ENCODE measurements at regions not wholly inside any gene's neighbourhood (a gene's known extent, or its start where the extent isn't known, plus 50 kb on each side); places are given as distances from the start of the nearest gene placed in this dataset.

DNA sequence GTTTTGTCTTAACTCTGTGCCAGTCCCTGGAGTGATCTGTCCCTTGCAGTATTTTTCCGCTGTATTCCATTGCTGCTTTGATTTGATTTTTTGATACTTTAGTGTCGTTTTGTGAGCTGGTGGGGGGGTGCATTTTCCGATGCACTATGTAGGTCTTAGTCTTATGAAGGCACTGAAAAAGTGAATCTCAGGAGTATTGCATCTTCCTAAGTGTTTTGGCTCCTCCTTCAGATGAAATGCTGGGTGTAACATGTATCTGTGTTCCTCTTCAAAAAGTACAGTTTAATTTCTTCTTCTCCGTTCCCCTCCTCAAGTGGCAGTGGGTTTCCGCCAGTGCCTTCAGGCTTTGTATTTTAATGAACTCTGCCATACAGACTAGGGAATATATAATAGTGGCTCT lies 580.7 kb upstream of the GJE1 start:
- no peak overlapping the region for H3K27ac Mint-ChIP-seq
- no peaks in the 10 kb centered on the region for H3K36me3 Mint-ChIP-seq (ENCODE audit: low read depth)
- peaks cover 9% of the 10 kb centered on the region for H3K9me3 Mint-ChIP-seq
- intact Hi-C loops (cut with micrococcal nuclease) = no loop called here
- no peaks in the 10 kb centered on the region for H3K27me3 Mint-ChIP-seq (ENCODE audit: insufficient read depth)
- no peak for DNase-seq (ENCODE audit: low spot score)
- H3K4me1 Mint-ChIP-seq (ENCODE audit: low read depth) = no peaks in the 10 kb centered on the region
- H3K4me3 Mint-ChIP-seq = no peak overlapping the region

DNA sequence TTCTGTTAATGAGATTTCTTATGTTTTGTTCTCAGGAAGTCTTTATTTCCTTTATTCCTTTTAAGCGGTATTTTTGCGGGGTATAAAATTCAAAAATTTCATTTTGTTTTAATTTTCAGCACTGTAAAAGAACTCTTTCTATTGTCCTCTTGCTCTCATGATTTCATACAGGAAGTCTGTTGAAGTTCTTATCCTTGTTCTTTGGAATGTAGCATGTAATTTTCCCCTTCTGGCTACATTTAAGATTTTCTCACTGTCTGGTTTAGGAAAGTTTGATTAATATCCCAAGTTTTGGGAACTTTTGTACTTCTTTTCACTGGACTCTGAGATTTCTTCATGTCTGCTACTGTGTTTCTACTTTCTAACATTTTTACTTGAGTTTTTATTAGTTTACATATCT lies 581.4 kb upstream of the GJE1 start:
- Mint-ChIP-seq H3K27me3 (ENCODE audit: insufficient read depth) (peaks cover 3% of the 10 kb centered on the region), H3K4me1 (ENCODE audit: low read depth) (no peaks in the 10 kb centered on the region), H3K27ac (no peak overlapping the region), H3K9me3 (peaks cover 9% of the 10 kb centered on the region), H3K4me3 (no peak overlapping the region), H3K36me3 (ENCODE audit: low read depth) (no peaks in the 10 kb centered on the region)
- intact Hi-C loops (cut with micrococcal nuclease) = no loop called here
- no peak for DNase-seq (ENCODE audit: low spot score)

DNA sequence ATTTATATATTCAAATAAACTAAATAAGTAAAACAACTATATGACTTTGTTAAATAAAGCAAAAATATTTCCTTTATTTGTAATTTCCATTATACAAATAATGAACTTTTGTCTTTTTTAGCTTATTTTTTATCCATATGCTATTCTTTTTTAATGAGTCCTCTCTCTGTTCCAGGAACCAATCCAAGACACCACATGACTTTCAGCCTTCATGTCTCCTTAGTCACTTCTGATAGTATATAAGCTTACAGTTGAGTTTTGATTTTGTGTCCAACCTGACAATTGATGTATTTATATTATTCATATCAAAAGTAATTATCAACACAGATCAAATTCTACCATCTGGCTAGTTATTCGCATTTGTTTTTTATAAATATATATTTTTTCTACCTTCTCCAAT lies 582.3 kb upstream of the GJE1 start:
- no peak overlapping the region for H3K4me3 Mint-ChIP-seq
- H3K9me3 Mint-ChIP-seq = peaks cover 9% of the 10 kb centered on the region
- DNase-seq (ENCODE audit: low spot score) = no peak
- H3K27me3 Mint-ChIP-seq (ENCODE audit: insufficient read depth) = peaks cover 3% of the 10 kb centered on the region
- no peak overlapping the region for H3K27ac Mint-ChIP-seq
- no peaks in the 10 kb centered on the region for H3K4me1 Mint-ChIP-seq (ENCODE audit: low read depth)
- H3K36me3 Mint-ChIP-seq (ENCODE audit: low read depth) = no peaks in the 10 kb centered on the region
- intact Hi-C loops (cut with micrococcal nuclease) = no loop called here

DNA sequence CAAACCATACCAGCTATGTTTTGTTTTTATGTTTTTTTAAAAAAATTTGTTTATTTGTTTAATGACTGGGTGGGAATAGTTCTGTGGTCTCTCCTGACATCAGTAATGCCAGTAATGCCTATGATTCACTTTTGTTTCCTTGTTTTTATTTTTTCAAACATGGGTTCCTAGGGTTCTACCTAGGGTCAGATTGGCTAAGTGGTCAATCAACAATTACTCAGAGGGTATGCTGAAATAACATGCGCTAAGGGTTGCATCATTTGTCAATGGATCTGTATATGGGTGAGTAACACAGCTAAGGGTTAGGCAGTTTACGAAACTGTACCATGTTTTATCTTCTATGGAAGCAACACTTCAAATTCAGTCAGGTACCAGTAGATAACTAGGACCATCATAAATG lies 583.8 kb upstream of the GJE1 start:
- Mint-ChIP-seq H3K27me3 (ENCODE audit: insufficient read depth) (peaks cover 3% of the 10 kb centered on the region), H3K4me3 (no peak overlapping the region), H3K9me3 (peaks cover 9% of the 10 kb centered on the region), H3K27ac (no peak overlapping the region), H3K4me1 (ENCODE audit: low read depth) (no peaks in the 10 kb centered on the region), H3K36me3 (ENCODE audit: low read depth) (no peaks in the 10 kb centered on the region)
- DNase-seq (ENCODE audit: low spot score) = no peak
- intact Hi-C loops (cut with micrococcal nuclease) = no loop called here

DNA sequence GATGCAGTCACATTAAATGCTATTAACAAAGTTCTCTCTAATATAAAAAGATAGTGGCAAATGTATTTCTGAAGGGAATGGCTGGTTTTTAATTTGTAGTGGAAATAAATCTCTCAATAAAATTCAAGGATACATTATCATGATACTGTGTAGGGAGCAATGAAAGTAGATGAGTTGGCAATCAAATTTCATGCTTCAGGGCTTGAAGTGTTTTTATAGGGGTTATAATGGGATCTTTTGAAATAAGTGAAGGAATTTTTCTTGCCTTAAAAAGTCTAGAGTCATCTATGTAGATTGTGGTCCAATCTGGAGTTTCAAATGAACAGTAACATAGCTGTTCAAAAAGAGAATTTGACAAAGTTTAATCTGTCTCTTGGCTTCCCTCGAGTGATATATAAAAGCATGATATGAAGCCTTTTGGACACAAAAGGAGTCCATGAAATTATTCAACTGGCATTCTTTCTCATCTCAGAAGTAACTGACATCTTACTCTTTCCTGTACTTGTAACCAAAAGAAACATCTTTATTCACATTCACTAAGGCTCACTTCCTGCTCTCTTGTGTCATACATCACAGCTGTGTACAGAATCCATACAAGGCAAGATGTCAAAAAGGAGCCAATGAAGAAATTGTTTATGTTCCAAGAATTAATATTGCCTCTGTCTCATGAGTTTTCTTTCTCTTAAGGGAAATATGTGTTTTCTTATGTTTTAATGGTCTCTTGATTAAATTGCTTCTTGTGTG lies 591.0 kb upstream of the GJE1 start:
- H3K36me3 Mint-ChIP-seq (ENCODE audit: low read depth) = no peaks in the 10 kb centered on the region
- H3K27me3 Mint-ChIP-seq (ENCODE audit: insufficient read depth) = peaks cover under 1% of the 10 kb centered on the region
- peaks cover 6% of the 10 kb centered on the region for H3K4me1 Mint-ChIP-seq (ENCODE audit: low read depth)
- DNase-seq (ENCODE audit: low spot score) = no peak
- H3K9me3 Mint-ChIP-seq = no peaks in the 10 kb centered on the region
- intact Hi-C loops (cut with micrococcal nuclease) = loop anchor here (5.0 kb wide), 1 partner anchor 144 kb away; no protein-coding TSS in a partner anchor
- H3K4me3 Mint-ChIP-seq = no peak overlapping the region
- H3K27ac Mint-ChIP-seq = no peak overlapping the region

DNA sequence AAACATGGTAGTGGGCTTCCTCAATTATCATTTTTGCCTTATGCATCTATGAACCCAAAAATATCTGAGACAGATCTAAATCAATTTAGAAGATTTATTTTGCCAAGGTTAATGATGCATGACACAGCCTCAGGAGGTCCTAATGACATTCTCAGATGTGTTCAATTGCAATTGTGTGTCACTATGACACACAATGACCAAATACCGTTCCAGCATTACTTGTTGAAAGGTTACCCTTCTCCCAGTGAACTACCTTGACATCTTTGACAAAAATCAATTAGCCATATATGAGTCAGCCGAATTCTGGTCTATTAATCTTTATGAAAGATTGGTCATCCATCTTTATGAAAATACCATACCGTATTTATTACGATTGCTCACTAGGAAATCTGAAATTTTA lies 592.5 kb upstream of the GJE1 start:
- no peaks in the 10 kb centered on the region for H3K27me3 Mint-ChIP-seq (ENCODE audit: insufficient read depth)
- H3K36me3 Mint-ChIP-seq (ENCODE audit: low read depth) = no peaks in the 10 kb centered on the region
- intact Hi-C loops (cut with micrococcal nuclease) = loop anchor here (5.0 kb wide), 1 partner anchor 143 kb away; no protein-coding TSS in a partner anchor
- no peak overlapping the region for H3K4me3 Mint-ChIP-seq
- H3K4me1 Mint-ChIP-seq (ENCODE audit: low read depth) = peaks cover 6% of the 10 kb centered on the region
- no peaks in the 10 kb centered on the region for H3K9me3 Mint-ChIP-seq
- H3K27ac Mint-ChIP-seq = no peak overlapping the region
- DNase-seq (ENCODE audit: low spot score) = no peak

DNA sequence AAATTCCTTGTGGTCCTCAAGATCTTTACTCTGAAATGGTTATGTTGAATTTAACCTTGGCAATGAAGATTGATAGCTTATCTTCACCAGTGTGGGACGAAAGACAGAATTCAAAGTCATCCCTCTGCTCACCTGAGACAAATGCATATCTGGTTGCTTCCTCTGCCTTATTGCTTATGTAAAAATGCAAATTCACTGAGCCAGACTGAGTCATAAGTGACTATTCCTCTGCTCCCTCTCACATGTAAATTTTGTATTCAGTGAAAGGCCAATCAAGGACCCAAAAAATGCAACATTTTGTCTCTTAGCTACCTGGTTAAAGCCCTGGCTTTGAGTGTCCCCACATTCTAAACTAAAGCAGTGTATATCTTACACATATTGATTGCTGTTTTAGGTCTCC lies 593.1 kb upstream of the GJE1 start:
- Mint-ChIP-seq H3K27ac (no peak overlapping the region), H3K4me3 (no peak overlapping the region), H3K27me3 (ENCODE audit: insufficient read depth) (no peaks in the 10 kb centered on the region), H3K36me3 (ENCODE audit: low read depth) (no peaks in the 10 kb centered on the region), H3K9me3 (no peaks in the 10 kb centered on the region), H3K4me1 (ENCODE audit: low read depth) (peaks cover 6% of the 10 kb centered on the region)
- intact Hi-C loops (cut with micrococcal nuclease) = loop anchor here (5.0 kb wide), 1 partner anchor 142 kb away; no protein-coding TSS in a partner anchor
- DNase-seq (ENCODE audit: low spot score) = no peak

DNA sequence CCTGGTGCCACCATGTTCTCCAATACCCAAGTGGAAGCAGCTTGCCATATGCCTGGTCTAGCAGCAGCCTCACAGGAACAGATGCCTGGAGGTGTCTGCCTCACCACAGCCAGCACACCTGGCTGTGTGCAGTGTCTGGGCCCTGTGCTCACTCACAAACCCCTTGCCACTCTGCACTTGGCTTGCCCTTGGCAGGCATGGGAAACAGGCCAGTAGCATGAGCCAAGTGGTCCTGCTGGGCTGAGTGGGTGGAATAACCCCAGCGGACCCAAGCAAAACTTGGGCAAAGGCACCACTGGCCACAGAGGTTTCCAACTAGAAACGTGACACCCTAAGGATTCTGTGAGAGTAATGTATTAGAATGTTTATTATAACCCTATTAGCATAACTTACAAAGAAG lies 600.5 kb upstream of the GJE1 start:
- no peak overlapping the region for H3K27ac Mint-ChIP-seq
- H3K27me3 Mint-ChIP-seq (ENCODE audit: insufficient read depth) = peaks cover 2% of the 10 kb centered on the region
- DNase-seq (ENCODE audit: low spot score) = no peak

DNA sequence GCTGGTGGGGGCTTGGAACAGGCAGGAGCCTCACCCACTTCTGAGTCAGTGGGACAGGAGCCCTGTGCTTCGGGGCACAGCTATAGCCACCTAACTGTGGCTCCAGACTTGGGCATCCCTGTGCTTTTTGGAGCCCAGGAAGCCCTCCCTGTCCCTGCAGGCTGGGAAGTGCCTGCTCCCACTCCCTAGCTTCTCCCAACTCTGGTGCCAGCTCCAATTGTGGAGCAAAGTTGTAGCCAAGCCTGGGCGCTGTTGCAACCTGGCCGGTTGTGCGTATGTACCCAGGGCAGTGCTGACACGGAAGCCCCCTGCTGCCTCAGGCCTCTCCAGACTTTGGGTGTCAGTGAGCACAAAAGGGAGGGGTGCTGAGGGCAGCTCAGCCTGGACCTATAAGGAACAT lies 601.7 kb upstream of the GJE1 start:
- no peak for DNase-seq (ENCODE audit: low spot score)
- intact Hi-C loops (cut with micrococcal nuclease) = no loop called here
- Mint-ChIP-seq H3K36me3 (ENCODE audit: low read depth) (no peaks in the 10 kb centered on the region), H3K27ac (no peak overlapping the region), H3K4me1 (ENCODE audit: low read depth) (no peaks in the 10 kb centered on the region), H3K9me3 (no peaks in the 10 kb centered on the region), H3K27me3 (ENCODE audit: insufficient read depth) (peaks cover 4% of the 10 kb centered on the region), H3K4me3 (no peak overlapping the region)

More for the DNA sequence above, 600.5 kb upstream of the GJE1 start:
- H3K4me3 Mint-ChIP-seq = no peak overlapping the region
- no peaks in the 10 kb centered on the region for H3K9me3 Mint-ChIP-seq
- H3K4me1 Mint-ChIP-seq (ENCODE audit: low read depth) = no peaks in the 10 kb centered on the region
- intact Hi-C loops (cut with micrococcal nuclease) = no loop called here
- H3K36me3 Mint-ChIP-seq (ENCODE audit: low read depth) = no peaks in the 10 kb centered on the region

DNA sequence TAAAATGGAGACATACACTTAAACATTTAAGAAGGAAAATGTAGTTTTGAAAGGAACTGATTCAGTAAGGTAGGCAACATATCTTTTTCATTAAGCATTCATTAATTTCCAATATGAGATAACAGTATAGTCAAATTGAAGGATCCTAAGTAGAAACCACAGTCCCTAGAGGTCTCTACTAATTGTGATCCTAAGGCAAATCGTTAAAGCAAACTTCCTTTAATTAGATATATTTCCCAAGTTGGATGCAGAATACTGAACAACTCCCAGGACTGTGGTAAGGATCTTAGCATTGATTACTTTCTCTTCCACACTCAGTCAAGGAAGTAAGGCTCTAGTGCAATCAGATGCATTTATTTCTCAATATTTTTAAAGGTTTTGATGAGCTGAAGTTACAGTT lies 604.1 kb upstream of the GJE1 start:
- no peak overlapping the region for H3K4me3 Mint-ChIP-seq
- no peaks in the 10 kb centered on the region for H3K4me1 Mint-ChIP-seq (ENCODE audit: low read depth)
- no peak overlapping the region for H3K27ac Mint-ChIP-seq
- H3K9me3 Mint-ChIP-seq = no peaks in the 10 kb centered on the region
- no peak for DNase-seq (ENCODE audit: low spot score)
- H3K27me3 Mint-ChIP-seq (ENCODE audit: insufficient read depth) = peaks cover 5% of the 10 kb centered on the region
- intact Hi-C loops (cut with micrococcal nuclease) = no loop called here
- H3K36me3 Mint-ChIP-seq (ENCODE audit: low read depth) = no peaks in the 10 kb centered on the region

DNA sequence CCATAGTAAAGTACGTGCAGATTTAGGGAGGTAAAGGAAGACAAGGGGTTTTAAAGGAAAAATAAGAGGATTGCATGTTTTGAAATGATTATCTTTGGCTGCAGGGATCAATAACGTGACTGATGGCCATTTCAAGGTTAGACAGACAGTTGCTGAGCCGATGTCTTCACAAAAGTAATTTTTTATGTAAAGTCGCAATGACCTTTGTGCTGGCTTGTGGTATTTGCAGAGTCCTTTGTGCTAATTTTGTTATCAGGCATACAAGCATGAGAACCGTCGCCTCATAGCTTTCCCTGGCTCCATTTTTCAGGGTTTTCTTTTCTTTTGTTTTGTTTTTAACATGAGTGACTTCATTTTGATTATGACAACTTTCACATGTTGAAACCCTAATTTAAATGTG lies 605.7 kb upstream of the GJE1 start:
- Mint-ChIP-seq H3K4me3 (no peak overlapping the region), H3K4me1 (ENCODE audit: low read depth) (no peaks in the 10 kb centered on the region), H3K36me3 (ENCODE audit: low read depth) (no peaks in the 10 kb centered on the region), H3K27me3 (ENCODE audit: insufficient read depth) (peaks cover 7% of the 10 kb centered on the region), H3K9me3 (no peaks in the 10 kb centered on the region), H3K27ac (no peak overlapping the region)
- no peak for DNase-seq (ENCODE audit: low spot score)
- intact Hi-C loops (cut with micrococcal nuclease) = no loop called here

DNA sequence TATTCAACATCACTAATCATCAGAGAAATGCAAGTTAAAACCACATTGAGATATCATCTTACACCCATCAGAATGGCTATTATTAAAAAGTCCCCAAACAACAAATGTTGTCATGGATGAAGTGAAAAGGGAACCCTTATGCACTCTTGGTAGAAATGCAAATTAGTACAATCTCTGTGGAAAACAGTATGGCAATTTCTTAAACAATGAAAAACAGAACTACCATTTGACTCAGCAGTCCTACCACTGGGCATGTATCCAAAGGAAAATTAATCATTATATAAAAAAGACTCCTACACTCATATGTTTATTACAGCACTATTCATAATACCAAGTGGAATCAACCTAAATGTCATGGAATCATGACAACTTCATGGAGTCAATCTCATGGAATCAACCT lies 611.3 kb upstream of the GJE1 start:
- no peaks in the 10 kb centered on the region for H3K9me3 Mint-ChIP-seq
- DNase-seq (ENCODE audit: low spot score) = no peak
- intact Hi-C loops (cut with micrococcal nuclease) = no loop called here
- H3K4me1 Mint-ChIP-seq (ENCODE audit: low read depth) = no peaks in the 10 kb centered on the region
- no peak overlapping the region for H3K27ac Mint-ChIP-seq
- H3K4me3 Mint-ChIP-seq = no peak overlapping the region
- no peaks in the 10 kb centered on the region for H3K36me3 Mint-ChIP-seq (ENCODE audit: low read depth)
- H3K27me3 Mint-ChIP-seq (ENCODE audit: insufficient read depth) = peaks cover 7% of the 10 kb centered on the region

DNA sequence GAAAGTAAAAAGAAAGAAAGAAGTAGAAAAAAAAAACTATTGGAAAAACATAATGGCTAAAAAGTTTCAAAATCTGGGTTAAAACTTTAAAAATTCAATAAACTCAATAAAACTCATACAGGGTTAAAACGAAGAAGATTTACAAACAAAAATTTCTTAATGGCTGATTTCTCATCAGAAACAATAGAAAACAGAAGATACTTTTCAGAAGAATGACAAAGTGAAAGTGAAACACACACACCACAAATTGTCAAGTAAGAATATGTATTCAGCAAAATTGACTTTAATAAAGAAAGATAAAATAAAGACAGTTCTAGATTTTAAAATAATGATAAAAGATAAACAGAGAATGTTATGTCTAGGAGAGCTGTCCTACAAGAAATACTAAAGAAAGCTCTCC lies 618.9 kb upstream of the GJE1 start:
- intact Hi-C loops (cut with micrococcal nuclease) = loop anchor here (2.0 to 10.0 kb wide), 2 partner anchors 31 to 49 kb away; no protein-coding TSS in a partner anchor
- H3K36me3 Mint-ChIP-seq (ENCODE audit: low read depth) = no peaks in the 10 kb centered on the region
- H3K9me3 Mint-ChIP-seq = no peaks in the 10 kb centered on the region
- DNase-seq (ENCODE audit: low spot score) = no peak
- no peak overlapping the region for H3K27ac Mint-ChIP-seq
- no peak overlapping the region for H3K4me3 Mint-ChIP-seq
- H3K27me3 Mint-ChIP-seq (ENCODE audit: insufficient read depth) = no peaks in the 10 kb centered on the region
- peaks cover 9% of the 10 kb centered on the region for H3K4me1 Mint-ChIP-seq (ENCODE audit: low read depth)

DNA sequence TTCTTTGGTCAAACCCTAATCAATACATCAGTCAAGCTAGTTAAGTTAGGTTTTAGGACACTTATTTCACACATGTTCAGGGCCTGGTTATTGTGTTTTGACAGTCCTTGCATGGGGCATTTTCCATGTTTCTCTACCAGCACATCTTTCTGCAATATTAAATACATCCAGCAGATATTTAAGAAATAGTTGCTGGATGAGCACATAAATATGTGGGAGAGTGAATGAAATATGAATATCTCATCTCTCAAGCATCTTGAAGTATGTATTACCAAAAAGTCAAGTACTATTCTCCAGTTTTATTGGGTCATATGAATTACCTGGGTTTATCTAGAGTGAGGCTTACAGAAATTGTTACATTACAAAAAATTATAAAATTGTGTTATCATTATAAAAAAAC lies 621.9 kb upstream of the GJE1 start:
- H3K4me1 Mint-ChIP-seq (ENCODE audit: low read depth) = peaks cover 9% of the 10 kb centered on the region
- no peak for DNase-seq (ENCODE audit: low spot score)
- intact Hi-C loops (cut with micrococcal nuclease) = loop anchor here (10.0 kb wide), 1 partner anchor 46 kb away; no protein-coding TSS in a partner anchor

More for the DNA sequence above, 621.9 kb upstream of the GJE1 start:
- no peak overlapping the region for H3K4me3 Mint-ChIP-seq
- peaks cover 2% of the 10 kb centered on the region for H3K36me3 Mint-ChIP-seq (ENCODE audit: low read depth)
- peaks cover 13% of the 10 kb centered on the region for H3K9me3 Mint-ChIP-seq
- H3K27ac Mint-ChIP-seq = no peak overlapping the region
- H3K27me3 Mint-ChIP-seq (ENCODE audit: insufficient read depth) = no peaks in the 10 kb centered on the region

Measured in activated T-helper 1 cell treated with anti-CD3 and anti-CD28 coated beads, Interleukin-12 subunit alpha, Interleukin-12 subunit beta, Interleukin-2, Interleukin-4 antibody, amounts not matched to agents 30 ng/mL and 10 ng/mL and 1 ng/mL, durations not matched to agents 14 hours and 24 hours and 36 hours (primary cell).